ENCODE measurements at regions not wholly inside any gene's neighbourhood (a gene's known extent, or its start where the extent isn't known, plus 50 kb on each side); places are given as distances from the start of the nearest gene placed in this dataset.

- CTCF ChIA-PET = interaction anchor here (0.7 kb wide), 1 partner anchor 46 kb away, joined by 3 read pairs; no protein-coding TSS in a partner anchor
- no peak for TF ChIP-seq CTCF (conservative IDR thresholded peaks at IDR 0.05; ENCODE audit: low read depth)
- no peak for DNase-seq (ENCODE audit: low spot score)
- POLR2A ChIA-PET (ENCODE audit: low non-redundant PET) = no interaction called here
- no peak overlapping the region for H3K27ac ChIP-seq
These were observed 113.6 kb downstream of the VPREB1 start for GRCh38 chr22:22358152-22358551.

GRCh38 chr22:22358686-22359085, 114.1 kb downstream of the VPREB1 start:
- no peak for DNase-seq (ENCODE audit: low spot score)
- POLR2A ChIA-PET (ENCODE audit: low non-redundant PET) = no interaction called here
- CTCF ChIA-PET = no interaction called here
- H3K27ac ChIP-seq = no peak overlapping the region
- TF ChIP-seq CTCF (conservative IDR thresholded peaks at IDR 0.05; ENCODE audit: low read depth) = no peak

GRCh38 chr22:22359465-22359864, 114.9 kb downstream of the VPREB1 start:
- no peak for DNase-seq (ENCODE audit: low spot score)
- ChIA-PET POLR2A (ENCODE audit: low non-redundant PET) (no interaction called here), CTCF (no interaction called here)
- no peak for TF ChIP-seq CTCF (conservative IDR thresholded peaks at IDR 0.05; ENCODE audit: low read depth)
- no peak overlapping the region for H3K27ac ChIP-seq

GRCh38 chr22:22360014-22360413, 115.4 kb downstream of the VPREB1 start:
- H3K27ac ChIP-seq = no peak overlapping the region
- no peak for TF ChIP-seq CTCF (conservative IDR thresholded peaks at IDR 0.05; ENCODE audit: low read depth)
- ChIA-PET CTCF (no interaction called here), POLR2A (ENCODE audit: low non-redundant PET) (no interaction called here)
- DNase-seq (ENCODE audit: low spot score) = no peak

GRCh38 chr22:22362311-22362710, 117.7 kb downstream of the VPREB1 start:
- ChIA-PET CTCF (no interaction called here), POLR2A (ENCODE audit: low non-redundant PET) (no interaction called here)
- H3K27ac ChIP-seq = no peak overlapping the region
- no peak for DNase-seq (ENCODE audit: low spot score)
- no peak for TF ChIP-seq CTCF (conservative IDR thresholded peaks at IDR 0.05; ENCODE audit: low read depth)

- no peak for DNase-seq (ENCODE audit: low spot score)
- POLR2A ChIA-PET (ENCODE audit: low non-redundant PET) = no interaction called here
- no peak overlapping the region for H3K27ac ChIP-seq
- CTCF ChIA-PET = no interaction called here
- no peak for TF ChIP-seq CTCF (conservative IDR thresholded peaks at IDR 0.05; ENCODE audit: low read depth)
These were observed 118.3 kb downstream of the VPREB1 start for GRCh38 chr22:22362936-22363335.

- ChIA-PET POLR2A (ENCODE audit: low non-redundant PET) (no interaction called here), CTCF (no interaction called here)
- no peak for DNase-seq (ENCODE audit: low spot score)
- H3K27ac ChIP-seq = no peak overlapping the region
- TF ChIP-seq CTCF (conservative IDR thresholded peaks at IDR 0.05; ENCODE audit: low read depth) = no peak
These were observed 119.6 kb downstream of the VPREB1 start for GRCh38 chr22:22364207-22364606.

Measured in RWPE1 (cell line).